ENCODE measurements at regions not wholly inside any gene's neighbourhood (a gene's known extent, or its start where the extent isn't known, plus 50 kb on each side); places are given as distances from the start of the nearest gene placed in this dataset.

DNA sequence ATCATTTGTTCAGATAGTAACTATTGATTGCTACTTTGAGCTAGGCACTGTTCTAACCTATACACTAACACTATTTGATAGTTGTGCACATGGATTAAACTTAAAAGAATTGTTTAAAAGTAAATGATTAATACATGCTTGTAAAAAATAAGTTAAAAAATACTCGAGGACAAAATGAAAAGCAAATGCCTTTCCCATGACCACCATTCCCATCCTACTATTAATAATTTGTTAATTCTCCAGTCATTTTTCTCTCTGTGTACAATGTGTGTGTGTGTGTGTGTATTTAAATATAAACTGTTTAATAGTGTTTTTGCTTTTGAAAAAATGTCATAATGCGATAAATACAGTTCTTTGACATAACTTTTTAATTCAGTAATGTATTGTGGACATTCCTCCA is 78.7 kb upstream of the KCNMB2 start:
- Histone ChIP-seq H3K9me3 (replicated peaks; ENCODE audit: control insufficient read depth, insufficient read depth, low read length) (no peaks in the 10 kb centered on the region), H3K9ac (replicated peaks; ENCODE audit: extremely low read depth, insufficient read depth, low read length) (no peak overlapping the region), H3K4me1 (ENCODE audit: control insufficient read depth, extremely low read depth, insufficient read depth, low read length) (no peaks in the 10 kb centered on the region), H3K27ac (ENCODE audit: insufficient read depth, low read depth, low read length) (no peak overlapping the region), H3K36me3 (ENCODE audit: control insufficient read depth in 2 of 2, extremely low read depth in 1 of 2, insufficient read depth in 2 of 2, low read length in 2 of 2) (no peaks in the 10 kb centered on the region), H3K79me2 (ENCODE audit: control insufficient read depth, insufficient read depth, low read length) (no peaks in the 10 kb centered on the region), H3K27me3 (ENCODE audit: control insufficient read depth in 2 of 2, insufficient read depth in 2 of 2, low read length in 2 of 2) (peaks cover 0 to 4% of the 10 kb centered on the region in 2 experiments), H3K9me1 (replicated peaks; ENCODE audit: control insufficient read depth, extremely low read depth, insufficient read depth, low read length) (no peaks in the 10 kb centered on the region), H4K20me1 (replicated peaks; ENCODE audit: control insufficient read depth, extremely low read depth, insufficient read depth, low read length) (no peaks in the 10 kb centered on the region), H2AFZ (ENCODE audit: low read depth, low read length) (no peak overlapping the region), H3K4me2 (ENCODE audit: insufficient read depth, low read length) (no peak overlapping the region), H3K4me3 (replicated peaks in 1 of 3; ENCODE audit: insufficient read depth in 1 of 3, low read depth in 1 of 3, low read length in 3 of 3) (no peak overlapping the region)
- no peak for TF ChIP-seq EZH2 (IDR thresholded peaks at IDR 0.05; ENCODE audit: borderline replicate concordance, low read depth, low read length, severe bottlenecking)
- no peak for TF ChIP-seq FOS (IDR thresholded peaks at IDR 0.05; ENCODE audit: borderline replicate concordance, insufficient read depth, low read length)
- no peak for TF ChIP-seq GATA2 (IDR thresholded peaks at IDR 0.05; ENCODE audit: insufficient read depth, insufficient read length, low read depth, low read length)
- TF ChIP-seq JUN (IDR thresholded peaks at IDR 0.05; ENCODE audit: borderline replicate concordance, insufficient read depth, insufficient read length, low read depth) = no peak
- no peak for TF ChIP-seq POLR2A (IDR thresholded peaks at IDR 0.05; ENCODE audit: low read depth, low read length)
- no peak for TF ChIP-seq POLR2AphosphoS5 (IDR thresholded peaks at IDR 0.05; ENCODE audit: insufficient read depth, low read depth, low read length)
- TF ChIP-seq, protein P1, sequence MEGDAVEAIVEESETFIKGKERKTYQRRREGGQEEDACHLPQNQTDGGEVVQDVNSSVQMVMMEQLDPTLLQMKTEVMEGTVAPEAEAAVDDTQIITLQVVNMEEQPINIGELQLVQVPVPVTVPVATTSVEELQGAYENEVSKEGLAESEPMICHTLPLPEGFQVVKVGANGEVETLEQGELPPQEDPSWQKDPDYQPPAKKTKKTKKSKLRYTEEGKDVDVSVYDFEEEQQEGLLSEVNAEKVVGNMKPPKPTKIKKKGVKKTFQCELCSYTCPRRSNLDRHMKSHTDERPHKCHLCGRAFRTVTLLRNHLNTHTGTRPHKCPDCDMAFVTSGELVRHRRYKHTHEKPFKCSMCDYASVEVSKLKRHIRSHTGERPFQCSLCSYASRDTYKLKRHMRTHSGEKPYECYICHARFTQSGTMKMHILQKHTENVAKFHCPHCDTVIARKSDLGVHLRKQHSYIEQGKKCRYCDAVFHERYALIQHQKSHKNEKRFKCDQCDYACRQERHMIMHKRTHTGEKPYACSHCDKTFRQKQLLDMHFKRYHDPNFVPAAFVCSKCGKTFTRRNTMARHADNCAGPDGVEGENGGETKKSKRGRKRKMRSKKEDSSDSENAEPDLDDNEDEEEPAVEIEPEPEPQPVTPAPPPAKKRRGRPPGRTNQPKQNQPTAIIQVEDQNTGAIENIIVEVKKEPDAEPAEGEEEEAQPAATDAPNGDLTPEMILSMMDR (IDR thresholded peaks at IDR 0.05; ENCODE audit: extremely low read depth in 1 of 2, insufficient read depth in 1 of 2, low read depth in 1 of 2, low read length in 2 of 2) = no peak
- TF ChIP-seq, protein P2, sequence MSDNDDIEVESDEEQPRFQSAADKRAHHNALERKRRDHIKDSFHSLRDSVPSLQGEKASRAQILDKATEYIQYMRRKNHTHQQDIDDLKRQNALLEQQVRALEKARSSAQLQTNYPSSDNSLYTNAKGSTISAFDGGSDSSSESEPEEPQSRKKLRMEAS (IDR thresholded peaks at IDR 0.05; ENCODE audit: insufficient read depth, insufficient read length) = no peak
- TF ChIP-seq MYC (IDR thresholded peaks at IDR 0.05; ENCODE audit: low read depth, low read length) = no peak
- intact Hi-C loops (cut with micrococcal nuclease) (no loop called here), dilution Hi-C loops (cut with MboI; ENCODE audit: extremely low pct_ligation_motif_present, low sequenced_read_pairs) (no loop called here)
- no TSS peak for BruUV-seq (replicated peaks)
- ChIA-PET CTCF (no interaction called here), POLR2A (no interaction called here)
- DNase-seq (ENCODE audit: low read depth, low spot score) = no peak
- no peak for FAIRE-seq
